ENCODE measurements at regions not wholly inside any gene's neighbourhood (a gene's known extent, or its start where the extent isn't known, plus 50 kb on each side); places are given as distances from the start of the nearest gene placed in this dataset.

DNA sequence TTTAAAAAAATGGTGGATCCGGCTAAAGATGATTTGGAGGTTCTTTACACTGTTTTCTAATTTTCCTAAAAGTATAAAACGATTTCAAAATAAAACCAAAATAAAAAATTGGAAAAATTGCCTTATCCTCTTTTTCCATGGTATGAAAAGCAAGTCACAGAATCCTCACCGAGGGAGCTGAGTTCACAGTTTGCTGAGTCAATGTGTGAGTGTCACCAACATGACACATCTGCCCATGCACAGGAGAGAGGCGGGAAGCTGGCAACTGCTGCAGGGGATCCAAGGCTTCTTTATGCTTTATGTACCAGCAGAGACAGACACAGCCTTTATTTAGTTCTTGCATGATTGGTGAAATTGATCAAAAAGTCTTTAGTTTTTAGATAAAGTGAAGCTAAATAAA is 157.8 kb downstream of the TNFSF13B start:
- Histone ChIP-seq H3K9ac (ENCODE audit: low read length) (no peak overlapping the region), H3K4me3 (replicated peaks in 1 of 2; ENCODE audit: low read depth in 1 of 2, low read length in 2 of 2) (no peak overlapping the region), H3K4me2 (ENCODE audit: low read length) (no peak overlapping the region), H3K9me2 (ENCODE audit: insufficient read depth) (no peaks in the 10 kb centered on the region), H3K4me1 (ENCODE audit: control insufficient read depth in 1 of 2, insufficient read depth in 2 of 2, low read length in 2 of 2) (no peaks in the 10 kb centered on the region), H3K27ac (ENCODE audit: low read depth, low read length) (no peak overlapping the region), H3K27me3 (ENCODE audit: insufficient read depth, low read length) (peaks cover 24% of the 10 kb centered on the region; the same call in 1 of the 2 replicates), H2AFZ (ENCODE audit: low read depth, low read length, poor library complexity, severe bottlenecking) (no peak overlapping the region), H3K9me3 (ENCODE audit: control insufficient read depth in 1 of 2, insufficient read depth in 1 of 2, low read depth in 1 of 2, low read length in 2 of 2) (no peaks in the 10 kb centered on the region), H3K79me2 (ENCODE audit: insufficient read depth, low read length) (no peaks in the 10 kb centered on the region), H3K36me3 (ENCODE audit: control insufficient read depth in 1 of 2, insufficient read depth in 2 of 2, low read length in 2 of 2) (no peaks in the 10 kb centered on the region), H4K20me1 (ENCODE audit: insufficient read depth) (no peaks in the 10 kb centered on the region)
- ChIA-PET POLR2A (no interaction called here), RAD21 (ENCODE audit: low non-redundant PET in 1 of 2, low total read pairs in 2 of 2, uncharacterized antibody in 2 of 2, unreplicated experiment in 2 of 2) (no interaction called here), CTCF (no interaction called here)
- intact Hi-C loops (cut with micrococcal nuclease), result no loop called here
- BruUV-seq (replicated peaks), result no TSS peak
- ATAC-seq, result no peak
- TF ChIP-seq JUND (IDR thresholded peaks at IDR 0.05) (no peak), TCF7L2 (IDR thresholded peaks at IDR 0.05; ENCODE audit: borderline replicate concordance, extremely low read depth, insufficient read depth, insufficient read length) (no peak), SRF (IDR thresholded peaks at IDR 0.05; ENCODE audit: low read depth) (no peak), POLR2A (IDR thresholded peaks at IDR 0.05; ENCODE audit: borderline replicate concordance, extremely low read depth, insufficient read depth, insufficient read length) (no peak), CEBPB (IDR thresholded peaks at IDR 0.05; ENCODE audit: low read depth) (no peak), EZH2phosphoT487 (IDR thresholded peaks at IDR 0.05; ENCODE audit: borderline replicate concordance) (no peak), POLR2AphosphoS5 (IDR thresholded peaks at IDR 0.05; ENCODE audit: low read depth, low read length) (no peak), ZFX (IDR thresholded peaks at IDR 0.05) (no peak)
- TF ChIP-seq, protein P1, sequence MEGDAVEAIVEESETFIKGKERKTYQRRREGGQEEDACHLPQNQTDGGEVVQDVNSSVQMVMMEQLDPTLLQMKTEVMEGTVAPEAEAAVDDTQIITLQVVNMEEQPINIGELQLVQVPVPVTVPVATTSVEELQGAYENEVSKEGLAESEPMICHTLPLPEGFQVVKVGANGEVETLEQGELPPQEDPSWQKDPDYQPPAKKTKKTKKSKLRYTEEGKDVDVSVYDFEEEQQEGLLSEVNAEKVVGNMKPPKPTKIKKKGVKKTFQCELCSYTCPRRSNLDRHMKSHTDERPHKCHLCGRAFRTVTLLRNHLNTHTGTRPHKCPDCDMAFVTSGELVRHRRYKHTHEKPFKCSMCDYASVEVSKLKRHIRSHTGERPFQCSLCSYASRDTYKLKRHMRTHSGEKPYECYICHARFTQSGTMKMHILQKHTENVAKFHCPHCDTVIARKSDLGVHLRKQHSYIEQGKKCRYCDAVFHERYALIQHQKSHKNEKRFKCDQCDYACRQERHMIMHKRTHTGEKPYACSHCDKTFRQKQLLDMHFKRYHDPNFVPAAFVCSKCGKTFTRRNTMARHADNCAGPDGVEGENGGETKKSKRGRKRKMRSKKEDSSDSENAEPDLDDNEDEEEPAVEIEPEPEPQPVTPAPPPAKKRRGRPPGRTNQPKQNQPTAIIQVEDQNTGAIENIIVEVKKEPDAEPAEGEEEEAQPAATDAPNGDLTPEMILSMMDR (IDR thresholded peaks at IDR 0.05 in 2 of 3, conservative IDR thresholded peaks at IDR 0.05 in 1 of 3; ENCODE audit: borderline replicate concordance in 1 of 3, insufficient read depth in 1 of 3, low read depth in 2 of 3, low read length in 2 of 3), result no peak
- TF ChIP-seq, protein P2, sequence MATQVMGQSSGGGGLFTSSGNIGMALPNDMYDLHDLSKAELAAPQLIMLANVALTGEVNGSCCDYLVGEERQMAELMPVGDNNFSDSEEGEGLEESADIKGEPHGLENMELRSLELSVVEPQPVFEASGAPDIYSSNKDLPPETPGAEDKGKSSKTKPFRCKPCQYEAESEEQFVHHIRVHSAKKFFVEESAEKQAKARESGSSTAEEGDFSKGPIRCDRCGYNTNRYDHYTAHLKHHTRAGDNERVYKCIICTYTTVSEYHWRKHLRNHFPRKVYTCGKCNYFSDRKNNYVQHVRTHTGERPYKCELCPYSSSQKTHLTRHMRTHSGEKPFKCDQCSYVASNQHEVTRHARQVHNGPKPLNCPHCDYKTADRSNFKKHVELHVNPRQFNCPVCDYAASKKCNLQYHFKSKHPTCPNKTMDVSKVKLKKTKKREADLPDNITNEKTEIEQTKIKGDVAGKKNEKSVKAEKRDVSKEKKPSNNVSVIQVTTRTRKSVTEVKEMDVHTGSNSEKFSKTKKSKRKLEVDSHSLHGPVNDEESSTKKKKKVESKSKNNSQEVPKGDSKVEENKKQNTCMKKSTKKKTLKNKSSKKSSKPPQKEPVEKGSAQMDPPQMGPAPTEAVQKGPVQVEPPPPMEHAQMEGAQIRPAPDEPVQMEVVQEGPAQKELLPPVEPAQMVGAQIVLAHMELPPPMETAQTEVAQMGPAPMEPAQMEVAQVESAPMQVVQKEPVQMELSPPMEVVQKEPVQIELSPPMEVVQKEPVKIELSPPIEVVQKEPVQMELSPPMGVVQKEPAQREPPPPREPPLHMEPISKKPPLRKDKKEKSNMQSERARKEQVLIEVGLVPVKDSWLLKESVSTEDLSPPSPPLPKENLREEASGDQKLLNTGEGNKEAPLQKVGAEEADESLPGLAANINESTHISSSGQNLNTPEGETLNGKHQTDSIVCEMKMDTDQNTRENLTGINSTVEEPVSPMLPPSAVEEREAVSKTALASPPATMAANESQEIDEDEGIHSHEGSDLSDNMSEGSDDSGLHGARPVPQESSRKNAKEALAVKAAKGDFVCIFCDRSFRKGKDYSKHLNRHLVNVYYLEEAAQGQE (IDR thresholded peaks at IDR 0.05; ENCODE audit: low read depth), result no peak
- TF ChIP-seq, protein P3, sequence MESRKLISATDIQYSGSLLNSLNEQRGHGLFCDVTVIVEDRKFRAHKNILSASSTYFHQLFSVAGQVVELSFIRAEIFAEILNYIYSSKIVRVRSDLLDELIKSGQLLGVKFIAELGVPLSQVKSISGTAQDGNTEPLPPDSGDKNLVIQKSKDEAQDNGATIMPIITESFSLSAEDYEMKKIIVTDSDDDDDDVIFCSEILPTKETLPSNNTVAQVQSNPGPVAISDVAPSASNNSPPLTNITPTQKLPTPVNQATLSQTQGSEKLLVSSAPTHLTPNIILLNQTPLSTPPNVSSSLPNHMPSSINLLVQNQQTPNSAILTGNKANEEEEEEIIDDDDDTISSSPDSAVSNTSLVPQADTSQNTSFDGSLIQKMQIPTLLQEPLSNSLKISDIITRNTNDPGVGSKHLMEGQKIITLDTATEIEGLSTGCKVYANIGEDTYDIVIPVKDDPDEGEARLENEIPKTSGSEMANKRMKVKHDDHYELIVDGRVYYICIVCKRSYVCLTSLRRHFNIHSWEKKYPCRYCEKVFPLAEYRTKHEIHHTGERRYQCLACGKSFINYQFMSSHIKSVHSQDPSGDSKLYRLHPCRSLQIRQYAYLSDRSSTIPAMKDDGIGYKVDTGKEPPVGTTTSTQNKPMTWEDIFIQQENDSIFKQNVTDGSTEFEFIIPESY (IDR thresholded peaks at IDR 0.05; ENCODE audit: extremely low read depth, insufficient replicate concordance, low read length), result no peak
- no peak for DNase-seq (ENCODE audit: low read depth, low spot score)

Measured in HCT116 (cell line).